ENCODE measurements at regions not wholly inside any gene's neighbourhood (a gene's known extent, or its start where the extent isn't known, plus 50 kb on each side); places are given as distances from the start of the nearest gene placed in this dataset.
"Not testable (repeated sequence)": the region's sequence is repeated elsewhere in the genome, so short reads cannot be mapped to it uniquely, and the experiment has no call there.

DNA sequence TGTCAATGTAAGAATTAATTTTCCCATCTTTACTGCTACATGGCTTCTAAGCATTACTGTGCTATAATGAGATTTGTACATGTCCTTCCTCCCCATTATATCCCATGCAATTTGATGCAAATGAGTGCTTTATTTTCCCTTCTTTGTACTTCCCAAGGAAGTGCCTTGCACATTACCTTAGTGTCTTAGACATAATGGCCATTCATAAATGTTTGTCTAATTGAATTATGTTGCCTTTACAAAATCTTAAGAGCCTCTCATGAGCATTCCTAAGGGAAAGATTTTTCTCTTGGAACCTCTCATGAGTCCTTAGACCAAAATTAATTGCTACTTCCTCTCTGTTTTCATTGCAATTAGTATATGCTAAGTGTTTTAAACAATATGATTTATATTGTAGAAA lies 741.7 kb downstream of the RERGL start:
- DNase-seq: no peak

DNA sequence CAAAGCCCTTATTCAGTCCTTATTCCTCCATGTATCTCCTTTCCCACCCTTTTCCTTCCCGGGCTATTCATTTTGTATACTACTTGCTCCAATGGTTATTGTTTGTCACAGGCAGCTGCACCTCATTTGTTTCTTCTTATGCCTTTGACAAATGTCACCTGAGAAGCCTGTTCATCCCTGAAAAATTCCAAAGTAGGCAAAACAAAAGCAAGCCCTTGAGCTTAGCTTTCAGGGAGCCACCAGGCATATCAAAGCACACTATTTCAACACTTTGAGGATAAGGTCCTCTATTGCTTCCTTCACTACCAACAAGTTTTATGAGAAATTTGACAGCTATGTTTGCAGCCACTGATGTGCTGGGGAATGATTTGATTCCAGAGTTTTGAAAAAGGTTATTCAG lies 738.7 kb upstream of the LMO3 start:
- DNase-seq: no peak

DNA sequence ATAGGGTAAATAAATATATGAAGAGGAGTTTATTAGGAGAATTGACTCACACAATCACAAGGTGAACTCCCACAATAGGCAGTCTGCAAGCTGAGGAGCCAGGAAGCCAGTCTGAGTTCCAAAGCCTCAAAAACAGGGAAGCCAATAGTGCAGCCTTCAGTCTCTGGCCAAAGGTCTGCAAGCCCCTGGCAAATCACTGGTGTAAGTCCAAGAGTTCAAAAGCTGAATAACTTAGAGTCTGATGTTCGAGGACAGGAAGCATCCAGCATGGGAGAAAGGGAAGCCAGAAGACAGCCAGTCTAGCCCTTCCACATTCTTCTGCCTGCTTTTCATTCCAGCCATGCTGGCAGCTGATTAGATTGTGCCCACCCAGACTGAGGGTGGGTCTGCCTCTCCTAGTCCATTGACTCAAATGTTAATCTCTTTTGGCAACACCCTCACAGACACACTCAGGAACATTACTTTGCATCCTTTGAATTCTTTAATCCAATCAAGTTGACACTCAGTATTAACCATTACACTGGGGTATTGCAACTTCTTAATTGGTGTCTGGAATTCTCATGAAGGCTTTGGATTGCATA lies 736.5 kb upstream of the LMO3 start:
- DNase-seq: no peak

DNA sequence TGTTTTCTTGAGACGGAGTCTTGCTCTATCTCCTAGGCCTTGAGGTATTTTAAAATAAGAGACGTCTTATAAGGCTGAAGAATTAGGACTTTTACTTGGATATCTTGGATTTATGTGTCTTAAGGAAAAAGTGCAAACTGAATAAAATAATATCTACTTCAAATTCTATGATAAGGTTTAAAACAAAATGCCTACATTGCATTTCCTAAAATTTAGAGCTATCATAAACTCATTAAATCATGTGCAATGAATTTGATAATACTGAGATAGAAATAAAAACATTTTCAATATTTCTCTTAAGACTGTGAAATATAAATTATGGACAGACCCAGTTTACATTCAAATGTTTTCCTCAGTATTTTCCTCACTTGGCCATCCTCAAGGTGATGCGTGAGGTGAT lies 729.5 kb upstream of the LMO3 start:
- no peak for DNase-seq

DNA sequence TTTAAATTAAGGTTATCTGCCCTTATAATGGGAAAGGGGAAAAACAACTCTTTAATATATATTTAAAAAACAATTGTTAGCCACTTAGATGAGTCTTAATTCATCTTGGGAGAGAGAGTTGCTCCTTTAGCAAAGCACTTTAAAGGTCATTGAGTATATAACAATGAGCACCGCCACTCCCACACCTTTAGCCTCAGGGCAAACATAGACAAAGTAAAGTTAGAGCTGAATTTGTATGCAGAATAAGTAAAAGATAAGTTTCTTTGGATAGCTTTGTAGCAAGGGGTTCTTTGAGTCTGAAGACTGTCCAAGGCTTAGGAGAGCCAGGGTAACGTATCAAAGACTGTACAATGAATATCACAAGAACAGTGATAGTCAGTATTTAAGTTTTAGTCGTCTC lies 728.8 kb upstream of the LMO3 start:
- DNase-seq: no peak

DNA sequence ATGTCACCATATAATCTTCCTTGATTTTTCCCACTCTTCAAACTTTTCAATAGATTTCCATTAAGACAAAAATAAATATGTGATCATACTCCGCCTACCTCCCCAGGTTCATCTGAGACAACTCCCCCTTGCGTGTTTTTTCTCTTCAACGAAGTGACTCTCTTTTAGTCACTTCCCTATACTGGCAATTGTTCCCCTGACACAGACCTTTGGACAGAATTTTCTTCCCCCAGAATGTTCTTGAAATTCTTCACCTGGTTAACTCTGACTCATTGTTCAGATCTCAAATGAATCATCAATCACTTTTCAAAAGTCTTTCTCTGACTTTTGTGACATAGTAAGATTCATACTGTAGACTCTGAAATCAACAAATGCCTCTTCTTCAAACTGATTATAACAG lies 727.3 kb upstream of the LMO3 start:
- no peak for DNase-seq

DNA sequence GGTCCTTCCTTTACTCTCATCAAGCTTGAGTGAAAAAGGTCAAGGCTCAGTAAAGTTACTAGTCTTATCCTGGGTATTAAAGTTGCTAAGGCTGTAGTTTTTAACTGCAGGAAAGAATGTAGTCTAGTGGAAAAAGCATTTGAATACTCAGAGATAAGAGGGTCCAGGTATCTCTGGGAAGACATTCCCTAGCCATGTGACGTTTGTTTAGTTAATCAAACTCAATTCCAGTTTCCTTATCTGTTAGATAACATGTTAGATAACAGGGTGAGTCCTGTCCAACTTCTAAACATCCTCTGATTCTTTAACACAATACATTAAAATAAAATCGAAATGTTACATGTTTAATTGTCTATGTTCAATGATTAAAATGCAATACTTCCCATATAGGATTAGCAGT lies 720.7 kb upstream of the LMO3 start:
- DNase-seq: no peak

DNA sequence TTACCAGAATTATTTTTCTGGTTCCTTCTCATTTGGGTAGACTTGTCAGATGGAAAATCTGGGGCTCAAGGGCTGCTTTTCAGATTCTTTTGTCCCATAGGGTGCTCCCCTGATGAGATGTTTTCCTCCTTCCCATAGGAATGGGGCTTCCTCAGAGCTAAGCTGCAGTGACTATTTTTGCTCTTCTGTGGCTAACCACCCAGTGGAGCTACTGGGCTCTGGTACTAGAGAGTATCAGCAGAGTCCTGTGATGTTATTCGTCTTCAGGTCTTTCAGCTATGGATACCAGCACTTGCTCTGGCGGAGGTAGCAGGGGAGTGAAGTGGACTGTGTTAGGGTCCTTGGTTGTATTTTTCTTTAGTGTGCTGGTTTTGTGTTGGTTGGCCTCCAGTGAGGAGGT lies 716.1 kb upstream of the LMO3 start:
- DNase-seq: no peak

DNA sequence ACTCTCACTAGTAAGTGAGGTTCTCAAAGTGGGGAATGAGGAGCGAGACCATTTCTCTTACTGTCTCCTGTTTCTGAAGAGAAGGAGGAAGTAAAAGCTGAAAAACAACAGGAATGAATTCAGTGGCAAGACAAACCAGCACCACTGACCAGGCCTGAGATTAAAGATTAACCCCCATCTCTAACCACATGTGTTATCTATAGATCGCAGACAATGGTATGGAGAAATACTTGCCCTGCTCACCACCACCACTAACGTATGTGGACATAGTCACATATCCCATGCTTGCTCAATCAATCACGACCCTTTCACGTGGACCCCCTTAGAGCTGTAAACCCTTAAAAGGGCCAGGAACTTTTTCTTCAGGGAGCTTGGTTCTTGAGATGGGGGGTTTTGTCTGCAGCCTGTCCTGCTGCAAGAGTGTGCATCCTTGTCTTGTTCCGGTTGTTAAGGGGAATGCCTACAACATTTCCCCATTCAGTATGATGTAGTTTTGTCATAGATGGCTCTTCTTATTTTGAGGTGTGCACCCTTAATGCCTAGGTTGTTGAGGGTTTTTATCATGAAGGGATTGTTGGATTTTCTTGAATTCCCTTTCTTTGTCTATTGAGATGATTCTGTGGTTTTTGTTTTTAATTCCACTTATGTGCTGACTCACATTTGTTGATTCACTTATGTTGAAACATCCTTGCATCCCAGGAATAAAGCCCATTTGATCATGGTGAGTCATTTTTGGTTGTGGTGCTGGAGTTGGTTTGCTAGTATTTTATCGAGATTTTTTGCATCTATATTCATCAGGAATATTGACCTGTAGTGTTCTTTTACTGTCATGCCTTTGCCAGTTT lies 698.8 kb upstream of the LMO3 start:
- DNase-seq: no peak

DNA sequence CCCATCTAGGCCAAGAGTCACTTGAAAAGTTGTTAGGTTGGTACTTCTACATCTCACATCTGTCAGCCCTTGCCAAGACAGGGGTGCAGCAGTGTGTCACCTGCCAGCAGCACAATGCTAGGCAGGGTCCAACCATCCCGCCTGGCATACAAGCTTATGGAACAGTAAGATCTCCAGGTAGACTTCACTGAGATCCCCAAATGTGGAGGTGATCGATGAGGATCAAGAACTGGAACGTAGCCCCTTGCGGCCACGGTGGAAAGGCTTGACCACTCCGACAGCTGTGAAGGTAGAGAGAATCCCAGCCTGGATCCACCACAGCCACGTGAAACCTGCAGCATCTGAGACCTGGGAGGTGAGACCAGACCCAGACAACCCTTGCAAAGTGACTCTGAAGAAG lies 696.0 kb upstream of the LMO3 start:
- DNase-seq: no peak

DNA sequence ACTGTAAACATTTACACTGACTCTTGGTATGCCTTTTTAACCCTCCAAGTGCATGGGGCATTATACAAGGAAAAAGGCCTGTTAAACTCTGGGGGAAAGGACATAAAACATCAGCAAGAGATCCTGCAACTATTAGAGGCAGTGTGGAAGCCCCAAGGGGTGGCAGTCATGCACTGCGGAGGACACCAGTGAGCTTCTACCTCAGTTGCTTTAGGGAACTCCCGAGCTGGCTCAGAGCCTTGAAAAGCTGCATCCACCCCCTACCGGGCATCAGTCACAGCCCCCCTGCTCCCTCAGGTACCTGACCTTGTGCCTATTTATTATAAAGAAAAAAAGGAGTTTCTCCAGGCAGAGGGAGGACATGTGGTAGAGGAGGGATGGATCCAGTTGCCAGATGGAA lies 695.6 kb upstream of the LMO3 start:
- no peak for DNase-seq

DNA sequence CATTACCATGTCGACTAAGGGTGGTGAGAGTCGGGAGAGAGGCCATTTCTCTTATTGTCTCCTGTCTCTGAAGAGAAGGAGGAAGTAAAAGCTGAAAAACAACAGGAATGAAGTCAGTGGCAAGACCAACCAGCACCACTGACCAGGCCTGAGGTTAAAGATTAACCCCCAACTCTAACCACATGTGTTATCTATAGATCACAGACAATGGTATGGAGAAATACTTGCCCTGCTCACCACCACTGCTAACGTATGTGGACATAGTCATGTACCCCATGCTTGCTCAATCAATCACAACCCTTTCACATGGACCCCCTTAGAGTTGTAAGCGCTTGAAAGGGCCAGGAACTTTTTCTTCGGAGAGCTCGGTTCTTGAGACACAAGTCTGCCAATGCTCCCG lies 690.9 kb upstream of the LMO3 start:
- no peak for DNase-seq

DNA sequence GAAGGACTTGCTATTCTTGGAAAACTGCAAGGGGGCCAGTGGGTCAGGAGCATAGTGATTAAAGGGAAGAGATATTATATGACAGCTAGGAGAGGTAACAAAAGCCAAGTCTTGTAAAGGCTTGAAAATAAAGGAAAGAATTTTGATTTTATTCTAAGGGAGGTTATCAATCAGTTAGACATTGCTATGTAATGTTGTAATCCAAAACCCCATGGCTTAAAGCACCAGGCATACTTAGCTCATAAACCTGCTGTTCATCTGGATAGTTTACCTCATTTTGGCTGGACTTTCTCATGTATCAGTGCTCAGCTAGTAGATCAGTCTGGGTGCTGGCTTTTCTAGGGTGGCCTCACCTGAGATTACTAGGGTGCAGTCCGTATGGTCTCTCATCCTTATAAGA lies 680.9 kb upstream of the LMO3 start:
- no peak for DNase-seq

DNA sequence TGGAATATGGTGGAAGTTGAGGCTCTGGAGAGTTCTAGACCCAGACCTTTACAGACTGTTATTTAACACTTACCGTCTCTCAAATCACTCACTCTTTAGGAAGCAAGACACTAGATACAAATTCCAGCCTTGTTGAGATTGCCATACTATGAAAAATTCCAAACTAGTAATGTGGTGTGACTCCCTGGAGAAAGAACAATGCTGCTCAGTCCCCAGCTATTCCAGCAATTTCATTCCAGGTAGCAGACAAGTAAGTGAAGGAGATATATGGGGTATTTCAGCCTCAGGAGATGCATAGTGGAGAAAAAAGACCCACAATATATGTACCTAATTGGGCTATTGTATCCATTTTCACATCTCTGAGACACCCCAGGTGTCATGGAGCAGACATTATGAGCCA lies 678.9 kb upstream of the LMO3 start:
- no peak for DNase-seq

DNA sequence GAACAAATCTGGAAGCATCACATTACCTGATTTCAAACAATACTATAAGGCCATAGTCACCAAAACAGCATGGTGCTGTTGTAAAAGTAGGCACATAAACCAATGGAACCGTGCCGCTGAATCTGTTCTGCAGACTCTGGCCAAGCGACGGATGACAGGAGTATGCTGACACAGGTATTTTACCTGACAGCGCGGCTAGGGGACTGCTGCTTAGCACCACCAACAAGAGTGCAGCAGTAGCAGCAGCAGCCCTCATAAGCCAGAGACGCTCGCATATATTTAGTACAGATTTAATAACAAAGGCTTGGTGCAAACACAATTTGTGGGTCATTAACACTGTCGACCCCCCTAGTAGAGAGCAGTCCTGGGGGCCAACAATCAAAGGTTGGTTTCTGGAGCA lies 677.6 kb upstream of the LMO3 start:
- no peak for DNase-seq

DNA sequence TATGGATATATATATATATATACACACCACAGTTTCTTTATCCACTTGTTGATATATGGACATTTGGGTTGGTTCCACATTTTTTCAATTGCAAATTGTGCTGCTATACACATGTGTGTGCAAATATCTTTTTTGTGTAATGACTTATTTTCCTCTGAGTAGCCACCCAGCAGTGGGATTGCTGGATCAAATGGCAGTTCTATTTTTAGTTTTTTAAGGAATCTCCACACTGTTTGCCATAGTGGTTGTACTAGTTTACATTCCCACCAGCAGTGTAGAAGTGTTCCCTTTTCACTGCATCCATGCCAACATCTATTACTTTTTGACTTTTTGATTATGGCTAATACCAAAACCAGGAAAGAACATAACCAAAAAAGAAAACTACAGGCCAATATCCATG lies 676.2 kb upstream of the LMO3 start:
- DNase-seq: not testable (repeated sequence)

DNA sequence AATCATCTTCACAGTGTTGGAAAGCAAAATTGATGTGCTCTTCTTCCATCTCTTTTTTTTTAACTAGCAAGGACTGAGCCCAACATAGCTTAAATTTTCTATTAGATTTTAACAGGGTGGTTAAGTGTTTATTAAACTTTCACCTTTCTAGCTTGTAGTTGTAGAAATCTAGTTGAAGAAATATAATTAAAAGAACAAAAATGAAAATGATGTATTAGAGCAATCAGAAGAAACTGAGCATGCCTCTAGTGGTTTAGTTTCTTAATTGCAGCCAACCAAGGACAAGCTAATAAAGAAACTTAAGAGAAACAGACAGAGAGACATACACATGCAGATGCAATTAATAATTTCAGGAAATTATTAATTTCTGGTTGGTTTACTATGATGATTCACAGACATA lies 673.0 kb upstream of the LMO3 start:
- DNase-seq: no peak

DNA sequence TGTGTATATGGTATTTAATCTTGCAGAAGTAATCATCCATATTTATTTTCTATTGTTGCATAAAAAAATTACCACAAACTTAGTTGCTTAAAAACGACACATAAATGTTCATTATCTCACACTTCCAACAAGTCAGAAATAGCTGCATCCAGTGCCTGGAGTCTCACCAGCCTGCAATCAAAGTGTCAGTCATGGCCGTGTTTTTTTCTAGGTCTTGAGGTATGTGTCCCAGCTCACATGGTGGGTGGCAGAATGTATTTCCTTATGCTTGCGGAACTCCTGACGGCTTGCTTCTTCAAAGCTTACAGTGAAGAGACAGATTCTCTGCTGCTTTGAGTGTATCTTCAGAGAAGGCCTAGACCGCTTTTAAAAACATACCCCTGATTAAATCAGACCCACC lies 670.2 kb upstream of the LMO3 start:
- no peak for DNase-seq

DNA sequence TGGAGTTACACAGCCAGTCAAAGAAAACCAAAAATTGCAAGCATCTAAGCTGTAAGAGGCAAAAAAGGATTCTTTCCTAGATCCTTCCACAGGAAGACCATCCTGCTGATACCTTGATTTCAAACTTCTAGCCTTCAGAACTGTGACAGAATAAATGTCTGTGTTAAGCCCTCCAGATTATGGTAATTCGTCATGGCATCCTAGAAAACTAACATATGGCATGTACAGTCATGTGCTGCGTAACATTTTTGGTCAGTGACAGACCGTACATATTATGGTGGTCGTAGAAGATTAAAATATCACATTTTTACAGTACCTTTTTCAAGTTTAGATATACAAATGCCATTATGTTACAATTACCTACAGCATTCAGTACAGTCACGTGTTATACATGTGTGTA lies 660.9 kb upstream of the LMO3 start:
- DNase-seq: no peak

DNA sequence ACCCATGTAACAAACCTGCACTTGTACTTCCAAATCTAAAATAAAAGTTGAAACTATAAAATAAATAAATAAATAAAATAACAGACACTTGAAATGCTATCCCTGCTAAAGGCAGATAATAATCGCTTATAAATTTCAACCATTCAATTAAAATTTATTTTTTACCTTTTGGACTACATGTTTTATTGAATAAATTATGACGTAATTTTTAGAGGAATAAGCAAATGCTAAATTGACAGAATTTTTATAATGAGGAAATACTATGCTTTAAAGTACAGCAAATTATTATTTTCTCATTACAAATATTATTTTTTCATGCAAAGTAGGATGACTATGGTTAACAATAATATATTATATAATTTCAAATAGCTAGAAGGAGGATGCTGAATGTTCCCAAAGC lies 658.6 kb upstream of the LMO3 start:
- DNase-seq: no peak

DNA sequence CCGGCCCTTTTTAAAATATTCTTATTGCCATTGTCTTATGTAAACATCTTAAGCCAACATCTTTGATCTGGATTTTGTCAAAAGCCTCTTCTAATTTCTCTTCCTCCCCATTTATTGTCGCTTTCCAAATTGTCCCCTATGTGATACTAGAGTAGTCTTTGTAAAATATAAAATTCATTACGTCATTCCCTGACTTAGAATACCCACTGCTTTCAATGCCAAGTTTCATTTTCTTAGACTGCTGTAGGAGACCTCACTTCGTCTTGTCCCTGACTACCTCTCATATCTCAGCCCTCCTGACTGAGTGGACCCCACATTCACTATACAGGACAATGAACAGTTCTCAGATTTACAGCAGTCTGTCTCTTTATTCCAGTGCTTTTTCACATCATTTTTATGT lies 633.9 kb upstream of the LMO3 start:
- DNase-seq: no peak

DNA sequence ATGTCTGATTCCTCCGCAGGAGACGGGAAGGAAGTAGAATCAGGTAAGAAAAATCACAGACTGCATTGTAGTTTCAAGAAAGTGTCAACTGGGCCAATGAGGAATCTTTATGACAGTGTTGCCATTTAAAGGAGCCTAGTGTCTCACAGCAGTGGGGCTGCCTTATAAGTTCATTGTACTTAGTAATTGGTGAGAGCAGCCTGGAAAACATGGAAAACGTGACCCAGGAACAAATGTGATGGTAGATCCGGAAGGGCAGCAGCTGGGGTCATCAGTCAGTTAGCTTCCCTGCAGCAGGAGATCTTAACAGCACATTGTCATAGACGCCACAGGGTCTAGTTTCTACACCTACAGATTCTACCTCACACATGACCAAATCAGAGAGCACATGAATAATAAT lies 630.0 kb upstream of the LMO3 start:
- no peak for DNase-seq

DNA sequence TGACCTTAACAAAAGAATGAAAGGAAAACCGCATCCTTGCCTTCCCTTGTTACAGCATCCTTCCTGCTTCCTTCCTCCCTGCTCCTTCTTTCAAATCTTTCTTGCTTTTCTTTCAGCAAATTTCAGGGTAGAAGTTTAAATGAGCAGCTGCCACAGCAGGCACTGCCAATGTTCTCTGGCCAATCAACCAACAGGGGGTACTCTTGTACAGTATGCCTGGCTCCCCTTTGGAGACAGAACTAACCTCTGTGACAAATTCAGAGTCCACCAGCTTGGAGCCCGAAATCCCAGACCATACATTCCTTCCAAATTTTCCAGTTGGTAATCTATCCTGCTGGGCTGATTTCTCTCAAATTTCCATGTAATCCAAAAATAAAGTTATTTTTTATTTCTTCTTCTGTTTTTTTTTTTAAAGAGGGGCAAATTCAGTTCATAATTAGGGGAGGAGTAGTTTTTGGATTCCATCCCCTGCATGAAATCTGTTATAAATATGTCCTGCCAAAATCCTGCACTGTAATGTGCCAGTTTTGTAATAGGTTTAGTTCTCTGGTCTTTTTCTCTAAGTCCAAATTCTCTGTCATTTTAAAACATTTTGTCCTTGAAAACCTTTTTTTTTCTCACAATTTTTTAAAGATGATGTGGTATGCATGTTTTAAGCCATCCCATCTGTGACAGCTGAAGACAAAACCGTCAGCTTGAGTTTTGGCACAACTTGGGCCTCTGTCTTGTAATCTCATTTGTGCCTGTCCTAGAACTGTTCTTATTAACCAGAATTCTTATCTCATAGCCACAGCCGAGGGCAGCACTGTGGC lies 610.0 kb upstream of the LMO3 start:
- no peak for DNase-seq

DNA sequence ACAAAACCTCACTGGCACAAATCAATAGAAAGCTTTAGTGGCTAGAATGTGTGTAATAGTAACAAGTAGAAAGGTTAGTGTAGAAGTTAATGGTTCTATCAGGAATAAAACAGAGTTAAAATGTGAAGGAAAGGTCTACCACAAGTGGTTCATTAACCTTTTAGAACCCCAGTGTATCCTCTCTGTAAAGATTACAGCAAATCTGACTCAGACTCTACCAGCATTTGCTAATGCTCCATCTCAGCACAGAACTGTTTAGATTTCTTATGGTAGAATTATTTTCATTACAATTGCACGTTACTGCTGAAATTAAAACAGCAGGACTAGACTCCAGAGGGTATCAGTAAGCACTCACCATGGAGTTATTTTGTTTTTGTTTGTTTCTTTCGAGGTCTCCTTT lies 609.0 kb upstream of the LMO3 start:
- no peak for DNase-seq

All from NCI-H1436 treated with DMSO at 0.1 percent for 48 hours (cell line).